GM12864 (cell line): ENCODE measurements at regions not wholly inside any gene's neighbourhood (a gene's known extent, or its start where the extent isn't known, plus 50 kb on each side); places are given as distances from the start of the nearest gene placed in this dataset.

Experiments used
- DNase-seq: peaks from one replicate; pipeline ENCODE4 v3.0.0-alpha.2; 2011; ENCODE audit warnings: low read depth
- H3K4me3 ChIP-seq: 2 replicates; pipeline ENCODE4 v1.5.1; 2011; ENCODE audit warnings: mild to moderate bottlenecking, low read depth, low read length, control low read depth
- TF ChIP-seq, protein P1 (sequence below): IDR thresholded peaks from 2 replicates; pipeline ENCODE4 v1.5.1; 2011; ENCODE audit warnings: low read depth, mild to moderate bottlenecking, moderate library complexity, low read length, control low read depth, inconsistent platforms; ENCODE audit errors: missing control alignments

DNA sequence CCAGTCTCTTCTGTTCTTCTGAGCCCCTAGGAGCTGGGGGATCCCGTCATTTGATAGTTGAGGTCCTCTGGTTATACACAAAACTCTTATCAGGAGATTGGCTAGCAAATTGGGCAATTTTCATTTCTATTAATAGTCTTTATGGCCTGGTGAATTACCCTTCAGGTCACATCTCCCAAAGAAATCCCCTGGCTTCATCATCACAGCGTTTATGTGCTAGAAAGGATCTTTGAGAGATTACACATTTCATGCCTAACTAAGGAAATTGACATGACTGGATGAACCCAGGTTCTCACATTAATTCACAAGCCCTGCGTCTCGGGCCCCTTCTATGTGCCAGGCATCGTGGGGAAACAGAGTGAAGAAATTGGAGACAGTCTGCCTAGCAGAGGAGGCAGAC, 227.4 kb upstream of the PROK2 start:
- no peak overlapping the region for H3K4me3 ChIP-seq
- TF ChIP-seq, protein P1, sequence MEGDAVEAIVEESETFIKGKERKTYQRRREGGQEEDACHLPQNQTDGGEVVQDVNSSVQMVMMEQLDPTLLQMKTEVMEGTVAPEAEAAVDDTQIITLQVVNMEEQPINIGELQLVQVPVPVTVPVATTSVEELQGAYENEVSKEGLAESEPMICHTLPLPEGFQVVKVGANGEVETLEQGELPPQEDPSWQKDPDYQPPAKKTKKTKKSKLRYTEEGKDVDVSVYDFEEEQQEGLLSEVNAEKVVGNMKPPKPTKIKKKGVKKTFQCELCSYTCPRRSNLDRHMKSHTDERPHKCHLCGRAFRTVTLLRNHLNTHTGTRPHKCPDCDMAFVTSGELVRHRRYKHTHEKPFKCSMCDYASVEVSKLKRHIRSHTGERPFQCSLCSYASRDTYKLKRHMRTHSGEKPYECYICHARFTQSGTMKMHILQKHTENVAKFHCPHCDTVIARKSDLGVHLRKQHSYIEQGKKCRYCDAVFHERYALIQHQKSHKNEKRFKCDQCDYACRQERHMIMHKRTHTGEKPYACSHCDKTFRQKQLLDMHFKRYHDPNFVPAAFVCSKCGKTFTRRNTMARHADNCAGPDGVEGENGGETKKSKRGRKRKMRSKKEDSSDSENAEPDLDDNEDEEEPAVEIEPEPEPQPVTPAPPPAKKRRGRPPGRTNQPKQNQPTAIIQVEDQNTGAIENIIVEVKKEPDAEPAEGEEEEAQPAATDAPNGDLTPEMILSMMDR, result no peak
- DNase-seq, result no peak

DNA sequence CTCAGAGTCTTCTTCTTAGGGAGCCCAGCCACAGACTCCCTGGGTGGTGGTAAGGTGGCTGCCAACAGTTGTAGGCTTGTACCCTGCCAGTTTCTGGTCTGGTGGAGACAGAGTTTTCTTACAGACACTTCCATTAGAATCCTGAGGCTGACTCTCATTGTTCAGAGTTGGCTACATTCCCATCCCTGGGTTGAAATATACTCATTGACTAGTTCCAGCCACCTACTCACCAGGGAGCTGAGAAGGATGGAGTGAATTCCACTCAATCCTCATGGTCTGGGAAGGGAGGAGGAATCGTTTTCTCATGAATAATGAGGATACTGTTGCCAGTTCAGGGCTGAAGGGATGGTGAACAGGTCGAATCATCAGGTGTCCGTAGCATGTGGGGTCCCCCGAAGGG, 226.5 kb upstream of the PROK2 start:
- TF ChIP-seq, protein P1, result no peak
- no peak overlapping the region for H3K4me3 ChIP-seq
- DNase-seq, result no peak

DNA sequence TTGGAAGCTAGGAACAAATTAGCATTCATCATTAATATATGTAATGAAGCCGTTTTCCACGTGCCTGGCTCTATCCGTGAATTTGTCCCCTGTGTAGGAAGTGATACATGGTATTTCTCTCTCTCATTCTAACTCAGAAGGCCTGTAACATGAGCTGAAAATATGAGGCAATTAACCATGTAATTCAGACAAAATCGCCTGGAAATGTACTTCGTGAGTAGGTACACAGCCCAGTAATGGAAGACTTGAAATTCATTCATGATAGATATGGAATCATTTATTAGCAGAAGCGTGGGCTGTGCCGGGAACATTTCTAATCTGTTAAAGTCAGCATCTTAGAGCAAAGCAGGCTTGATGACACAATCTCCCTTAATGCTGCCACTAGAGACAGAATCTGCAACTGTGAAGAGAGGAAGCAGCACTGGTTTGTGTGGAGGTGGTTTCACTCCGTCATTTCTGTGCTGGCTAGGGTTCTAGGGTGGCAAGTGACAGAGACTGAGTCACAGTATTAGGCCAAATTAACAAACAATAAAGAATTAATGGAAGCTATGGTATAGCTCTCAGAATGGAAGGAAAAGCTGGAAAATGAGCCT, 225.0 kb upstream of the PROK2 start:
- no peak overlapping the region for H3K4me3 ChIP-seq

DNA sequence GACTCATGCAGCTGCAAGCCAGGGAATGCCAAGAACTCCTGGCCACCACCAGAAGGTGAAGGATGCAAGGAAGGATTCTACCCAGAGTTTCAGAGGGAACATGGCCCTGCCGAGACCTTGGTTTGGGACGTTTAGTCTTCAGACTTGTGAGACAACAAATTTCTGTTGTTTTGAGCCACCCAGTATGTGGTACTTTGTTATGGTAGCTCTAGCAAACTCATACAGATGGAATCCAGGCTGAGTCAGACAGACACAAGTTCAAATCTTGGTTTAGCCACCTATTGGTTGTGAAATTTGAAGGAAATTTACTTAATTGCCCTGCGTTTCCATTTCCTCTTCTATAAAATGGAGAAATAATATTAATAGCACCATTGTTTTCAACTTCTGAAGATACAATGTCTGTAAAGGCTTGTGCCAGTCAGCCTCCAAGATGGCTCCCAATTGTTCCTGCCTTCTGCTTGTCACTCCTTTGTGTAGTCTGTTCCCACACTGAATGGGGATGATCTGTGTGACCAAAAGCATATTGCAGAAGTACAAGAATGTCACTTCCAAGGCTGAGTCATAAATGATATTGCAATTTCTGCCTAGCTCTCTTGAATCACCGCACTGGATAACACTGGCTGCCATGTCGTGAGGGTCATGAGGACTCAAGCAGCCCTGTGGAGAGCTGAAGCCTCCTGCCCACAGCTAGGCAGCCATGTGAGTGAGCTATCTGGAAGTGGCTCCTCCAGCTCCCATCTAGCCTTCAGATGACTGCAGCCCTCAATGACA, 223.5 kb upstream of the PROK2 start:
- no peak for DNase-seq
- TF ChIP-seq, protein P1, result no peak
- H3K4me3 ChIP-seq, result no peak overlapping the region

More for the DNA sequence above, 225.0 kb upstream of the PROK2 start:
- TF ChIP-seq, protein P1, result peak; percentile 25
- peak; percentile 52 for DNase-seq

DNA sequence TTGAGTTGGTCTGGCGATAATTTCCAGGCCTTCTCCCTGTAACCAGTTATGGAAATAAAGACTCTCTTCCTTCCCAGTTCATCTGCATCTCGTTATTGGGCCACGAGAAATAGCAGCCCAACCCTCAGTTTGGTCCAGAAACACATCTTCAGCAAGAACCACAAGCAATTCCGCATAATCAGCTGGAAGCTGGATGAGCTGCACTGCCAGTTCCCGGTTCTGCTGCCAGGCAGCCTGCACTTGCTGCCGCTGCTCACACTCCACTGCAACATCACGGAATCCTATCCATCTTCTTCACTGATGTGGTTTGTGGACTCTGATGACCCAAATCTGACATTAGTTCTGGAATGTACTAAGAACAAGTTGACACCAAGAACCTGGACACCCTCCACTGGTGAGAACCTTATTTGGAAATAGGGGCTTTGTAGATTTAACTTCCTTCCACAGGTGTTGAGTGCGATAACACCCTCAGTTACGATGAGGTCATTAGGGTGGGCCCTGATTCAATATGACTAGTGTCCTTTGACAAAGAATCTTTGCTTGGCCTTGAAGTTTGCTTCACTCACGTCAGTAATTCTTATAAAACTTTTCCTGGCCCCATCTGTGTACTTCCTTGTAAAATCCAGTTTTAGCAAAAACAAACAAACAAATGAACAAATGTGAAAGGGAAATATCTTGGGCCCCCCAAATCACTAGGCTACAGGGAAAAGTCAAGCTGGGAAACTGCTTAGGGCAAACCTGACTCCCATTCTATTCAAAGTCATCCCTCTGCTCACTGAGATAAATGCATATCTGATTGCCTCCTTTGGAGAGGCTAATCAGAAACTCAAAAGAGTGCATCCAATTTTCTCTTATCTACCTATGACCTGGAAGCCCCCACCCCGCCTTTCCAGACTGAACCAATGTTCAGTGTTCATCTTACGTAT, 221.9 kb upstream of the PROK2 start:
- DNase-seq, result no peak

DNA sequence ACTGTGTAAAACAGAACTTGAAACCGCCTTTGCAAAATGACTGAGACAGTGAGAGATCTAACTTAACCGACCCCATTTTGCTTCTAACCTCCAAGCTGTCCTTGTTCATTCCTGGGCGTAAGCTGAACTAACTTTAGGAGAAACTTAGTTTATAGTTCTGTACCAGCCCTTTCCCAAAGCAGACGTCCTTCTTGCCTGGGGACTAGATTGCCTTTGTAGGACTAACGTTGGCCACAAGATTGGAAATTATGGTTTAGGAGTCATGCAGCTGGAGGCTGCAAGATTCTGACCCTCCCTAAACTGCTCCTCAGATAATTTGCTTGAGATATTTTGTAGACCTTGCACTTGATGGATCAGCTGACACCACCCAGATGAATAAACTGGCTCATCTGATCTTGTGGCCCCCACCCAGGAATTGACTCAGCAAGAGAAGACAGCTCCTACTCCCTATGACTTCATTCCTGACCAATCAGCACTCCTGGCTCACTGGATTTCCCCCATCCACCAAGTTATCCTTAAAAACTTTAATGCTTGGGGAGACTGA, 219.9 kb upstream of the PROK2 start:
- DNase-seq, result no peak
- TF ChIP-seq, protein P1, result no peak
- H3K4me3 ChIP-seq, result no peak overlapping the region

More for the DNA sequence above, 221.9 kb upstream of the PROK2 start:
- TF ChIP-seq, protein P1, result no peak
- H3K4me3 ChIP-seq, result no peak overlapping the region
